ENCODE measurements at regions not wholly inside any gene's neighbourhood (a gene's known extent, or its start where the extent isn't known, plus 50 kb on each side); places are given as distances from the start of the nearest gene placed in this dataset.
"Not testable (repeated sequence)": the region's sequence is repeated elsewhere in the genome, so short reads cannot be mapped to it uniquely, and the experiment has no call there.

- ATAC-seq (peak; percentile 63), DNase-seq (ENCODE audit: low read depth, low spot score) (peak; percentile 89)
- ChIA-PET CTCF (interaction anchor here (1.1 to 1.6 kb wide), 3 partner anchors 99 to 120 kb away, joined by 3 to 5 read pairs (median 5); partner anchors contain the start of gene CHD2), POLR2A (interaction anchor here (0.7 to 2.8 kb wide), 10 partner anchors 19 to 372 kb away, joined by 4 to 17 read pairs (median 8); partner anchors contain the start of gene CHD2), RAD21 (ENCODE audit: low non-redundant PET in 1 of 2, low total read pairs in 2 of 2, uncharacterized antibody in 2 of 2, unreplicated experiment in 2 of 2) (interaction anchor here (0.6 to 0.8 kb wide), 4 partner anchors 81 to 135 kb away, joined by 3 to 8 read pairs (median 6); partner anchors contain the start of gene CHD2 (in 1 of the 2))
- Histone ChIP-seq H3K4me3 (replicated peaks in 1 of 2; ENCODE audit: low read depth in 1 of 2, low read length in 2 of 2) (peak overlapping the region; percentile 30 to 47), H3K4me2 (ENCODE audit: low read length) (peak overlapping the region; percentile 82), H3K9ac (ENCODE audit: low read length) (peak overlapping the region; percentile 64), H3K4me1 (ENCODE audit: control insufficient read depth in 1 of 2, insufficient read depth in 2 of 2, low read length in 2 of 2) (peaks cover 60 to 83% of the 10 kb centered on the region in 2 experiments), H3K27ac (ENCODE audit: low read depth, low read length) (peak overlapping the region; percentile 99)
- H2AFZ ChIP-seq (ENCODE audit: low read depth, low read length, poor library complexity, severe bottlenecking); H3K27me3 ChIP-seq (ENCODE audit: insufficient read depth, low read length); H3K9me2 ChIP-seq (ENCODE audit: insufficient read depth); H3K79me2 ChIP-seq (ENCODE audit: insufficient read depth, low read length); H4K20me1 ChIP-seq (ENCODE audit: insufficient read depth); intact Hi-C loops (cut with micrococcal nuclease); H3K36me3 ChIP-seq (ENCODE audit: control insufficient read depth in 1 of 2, insufficient read depth in 2 of 2, low read length in 2 of 2); H3K9me3 ChIP-seq (ENCODE audit: control insufficient read depth in 1 of 2, insufficient read depth in 1 of 2, low read depth in 1 of 2, low read length in 2 of 2): not testable (repeated sequence)
- BruUV-seq (replicated peaks), result TSS peak; percentile 44
- TF ChIP-seq POLR2AphosphoS5 (IDR thresholded peaks at IDR 0.05; ENCODE audit: low read depth, low read length), result peak; percentile 65
Measured at GRCh38 chr15:92801056-92801773, 98.9 kb upstream of the CHD2 start.

- Histone ChIP-seq H3K9me2 (ENCODE audit: insufficient read depth) (no peaks in the 10 kb centered on the region), H3K79me2 (ENCODE audit: insufficient read depth, low read length) (no peaks in the 10 kb centered on the region), H3K4me2 (ENCODE audit: low read length) (peak overlapping the region; percentile 82), H3K9me3 (ENCODE audit: control insufficient read depth in 1 of 2, insufficient read depth in 1 of 2, low read depth in 1 of 2, low read length in 2 of 2) (no peaks in the 10 kb centered on the region), H3K9ac (ENCODE audit: low read length) (peak overlapping the region; percentile 64), H3K27me3 (ENCODE audit: insufficient read depth, low read length) (no peaks in the 10 kb centered on the region), H3K36me3 (ENCODE audit: control insufficient read depth in 1 of 2, insufficient read depth in 2 of 2, low read length in 2 of 2) (no peaks in the 10 kb centered on the region), H3K27ac (ENCODE audit: low read depth, low read length) (peak overlapping the region; percentile 99), H2AFZ (ENCODE audit: low read depth, low read length, poor library complexity, severe bottlenecking) (no peak overlapping the region), H3K4me1 (ENCODE audit: control insufficient read depth in 1 of 2, insufficient read depth in 2 of 2, low read length in 2 of 2) (peaks cover 62 to 88% of the 10 kb centered on the region in 2 experiments), H3K4me3 (replicated peaks in 1 of 2; ENCODE audit: low read depth in 1 of 2, low read length in 2 of 2) (peak overlapping the region; percentile 30 to 47), H4K20me1 (ENCODE audit: insufficient read depth) (no peaks in the 10 kb centered on the region)
- intact Hi-C loops (cut with micrococcal nuclease), result no loop called here
- TF ChIP-seq MAX (IDR thresholded peaks at IDR 0.05), result no peak
- TF ChIP-seq EZH2 (IDR thresholded peaks at IDR 0.05), result no peak
- no peak for TF ChIP-seq ZFX (IDR thresholded peaks at IDR 0.05)
- no peak for TF ChIP-seq REST (IDR thresholded peaks at IDR 0.05; ENCODE audit: low read depth)
- no peak for TF ChIP-seq TCF7L2 (IDR thresholded peaks at IDR 0.05; ENCODE audit: borderline replicate concordance, extremely low read depth, insufficient read depth, insufficient read length)
- no peak for TF ChIP-seq RAD21 (IDR thresholded peaks at IDR 0.05; ENCODE audit: low read depth)
- POLR2A ChIA-PET, result interaction anchor here (0.7 to 2.8 kb wide), 10 partner anchors 18 to 373 kb away, joined by 4 to 17 read pairs (median 8); partner anchors contain the start of gene CHD2
- DNase-seq (ENCODE audit: low read depth, low spot score) (peak; percentile 71), ATAC-seq (peak; percentile 61)
- CTCF ChIA-PET, result interaction anchor here (1.5 to 1.6 kb wide), 2 partner anchors 98 to 116 kb away, joined by 5 read pairs; partner anchors contain the start of gene CHD2
- RAD21 ChIA-PET (ENCODE audit: low non-redundant PET in 1 of 2, low total read pairs in 2 of 2, uncharacterized antibody in 2 of 2, unreplicated experiment in 2 of 2), result interaction anchor here (0.6 to 0.8 kb wide), 4 partner anchors 81 to 134 kb away, joined by 3 to 8 read pairs (median 6); partner anchors contain the start of gene CHD2 (in 1 of the 2)
- BruUV-seq (replicated peaks), result TSS peak; percentile 60
Measured at GRCh38 chr15:92801774-92802464, 98.2 kb upstream of the CHD2 start.

Measured in HCT116 (cell line).